Smooth muscle cell (in vitro differentiated cells): ENCODE measurements at regions not wholly inside any gene's neighbourhood (a gene's known extent, or its start where the extent isn't known, plus 50 kb on each side); places are given as distances from the start of the nearest gene placed in this dataset.
"Not testable (repeated sequence)": the region's sequence is repeated elsewhere in the genome, so short reads cannot be mapped to it uniquely, and the experiment has no call there.

ENCODE experiments used
- DNase-seq: peaks from one replicate; lab custom pipeline; 2025; ENCODE audit not compliant: unreplicated experiment; lab: John Stamatoyannopoulos, UW
- H2AFZ ChIP-seq: fragments of 200-600 bp; sonication (generic); 2 replicates; pipeline ENCODE4 v1.6.0; 2016; ENCODE audit warnings: antibody characterized with exemption, low read depth, mild to moderate bottlenecking
- H3F3A ChIP-seq: fragments of 200-600 bp; sonication (generic); 2 replicates; pipeline ENCODE4 v1.6.0; 2017; ENCODE audit warnings: antibody characterized with exemption, low read depth
- H3K27ac ChIP-seq: fragments of 200-600 bp; sonication (generic); 2 replicates; pipeline ENCODE4 v1.5.1; 2016; ENCODE audit warnings: low read depth, mild to moderate bottlenecking
- H3K27me3 ChIP-seq: fragments of 200-600 bp; sonication (generic); 2 replicates; pipeline ENCODE4 v1.6.1; 2016; ENCODE audit warnings: low read depth, mild to moderate bottlenecking
- H3K36me3 ChIP-seq: fragments of 200-600 bp; sonication (generic); 2 replicates; pipeline ENCODE4 v1.5.1; 2016; ENCODE audit warnings: low read depth
- H3K4me1 ChIP-seq: fragments of 200-600 bp; sonication (generic); 2 replicates; pipeline ENCODE4 v1.5.1; 2016; ENCODE audit warnings: low read depth
- H3K4me2 ChIP-seq: fragments of 200-600 bp; sonication (generic); 2 replicates; pipeline ENCODE4 v1.6.0; 2016; ENCODE audit warnings: mild to moderate bottlenecking
- H3K4me3 ChIP-seq: fragments of 200-600 bp; sonication (generic); 2 replicates; pipeline ENCODE4 v1.5.1; 2016; ENCODE audit warnings: mild to moderate bottlenecking
- H3K79me2 ChIP-seq: fragments of 200-600 bp; sonication (generic); 2 replicates; pipeline ENCODE4 v1.6.0; 2016; ENCODE audit warnings: low read depth, mild to moderate bottlenecking
- H3K9ac ChIP-seq: fragments of 200-600 bp; sonication (generic); 2 replicates; pipeline ENCODE4 v1.6.0; 2016; ENCODE audit warnings: low read depth
- H3K9me3 ChIP-seq: fragments of 200-600 bp; sonication (generic); replicated peaks from 2 replicates; pipeline ENCODE4 v1.5.1; 2016; ENCODE audit warnings: low read depth
- H4K20me1 ChIP-seq: fragments of 200-600 bp; sonication (generic); 2 replicates; pipeline ENCODE4 v1.6.0; 2016; ENCODE audit warnings: low read depth
- WGBS: methylation state at CpG from one replicate; pipeline ENCODE4 v1.1.7; 2016; ENCODE audit warnings: low lambda C conversion rate; 5-methylcytosine and 5-hydroxymethylcytosine counted together

GRCh38 chr21:9819549-9820192 is 701.7 kb upstream of the TPTE start:
- not testable (repeated sequence) for H3F3A ChIP-seq, H3K4me2 ChIP-seq, H3K36me3 ChIP-seq, H3K4me1 ChIP-seq, H3K9me3 ChIP-seq, H3K79me2 ChIP-seq, H3K9ac ChIP-seq, H3K27me3 ChIP-seq, H3K4me3 ChIP-seq, H3K27ac ChIP-seq, H4K20me1 ChIP-seq, H2AFZ ChIP-seq, DNase-seq
- WGBS, result 91% methylated on average over 7 of the region's 37 CpGs

GRCh38 chr21:9820579-9820978 is 700.8 kb upstream of the TPTE start:
- not testable (repeated sequence) for DNase-seq, H2AFZ ChIP-seq, H3K79me2 ChIP-seq, H4K20me1 ChIP-seq, H3K27ac ChIP-seq, H3K4me1 ChIP-seq, H3K36me3 ChIP-seq, H3K9me3 ChIP-seq, H3K4me2 ChIP-seq, H3K27me3 ChIP-seq, H3K9ac ChIP-seq, H3F3A ChIP-seq, H3K4me3 ChIP-seq
- WGBS, result 79% methylated on average over 14 of the region's 20 CpGs

GRCh38 chr21:9821472-9821871 is 699.9 kb upstream of the TPTE start:
- not testable (repeated sequence) for H3F3A ChIP-seq, H3K9me3 ChIP-seq, H3K27me3 ChIP-seq, H3K4me2 ChIP-seq, H3K36me3 ChIP-seq, H3K79me2 ChIP-seq, H3K27ac ChIP-seq, H3K4me1 ChIP-seq, H2AFZ ChIP-seq, H4K20me1 ChIP-seq, H3K9ac ChIP-seq, H3K4me3 ChIP-seq, DNase-seq
- 76% methylated on average over 20 of the region's 20 CpGs for WGBS

GRCh38 chr21:9822093-9822820 is 699.1 kb upstream of the TPTE start:
- H3K27ac ChIP-seq, H3K4me2 ChIP-seq, H4K20me1 ChIP-seq, H3K79me2 ChIP-seq, DNase-seq, H3K9ac ChIP-seq, H3K27me3 ChIP-seq, H3K4me1 ChIP-seq, H3K4me3 ChIP-seq, H3K36me3 ChIP-seq, H2AFZ ChIP-seq, H3K9me3 ChIP-seq, H3F3A ChIP-seq: not testable (repeated sequence)
- WGBS, result 87% methylated on average over 27 of the region's 49 CpGs

GRCh38 chr21:9823197-9824157 is 697.9 kb upstream of the TPTE start:
- WGBS, result 85% methylated on average over 45 of the region's 65 CpGs
- H3K27me3 ChIP-seq, H4K20me1 ChIP-seq, H3K4me3 ChIP-seq, H3K9ac ChIP-seq, H2AFZ ChIP-seq, H3K4me2 ChIP-seq, DNase-seq, H3K36me3 ChIP-seq, H3K27ac ChIP-seq, H3K9me3 ChIP-seq, H3K4me1 ChIP-seq, H3K79me2 ChIP-seq, H3F3A ChIP-seq: not testable (repeated sequence)

- not testable (repeated sequence) for H3K4me1 ChIP-seq, H3K36me3 ChIP-seq, H3K9me3 ChIP-seq, H3K27me3 ChIP-seq, H3K4me2 ChIP-seq, H3K27ac ChIP-seq, H3K9ac ChIP-seq, H3K4me3 ChIP-seq, H3K79me2 ChIP-seq, DNase-seq, H4K20me1 ChIP-seq, H2AFZ ChIP-seq, H3F3A ChIP-seq
- no CpG with 5 or more reads among the region's 32 CpGs for WGBS
Observed at GRCh38 chr21:9830801-9831200, 690.6 kb upstream of the TPTE start.

GRCh38 chr21:9832751-9833150 is 688.6 kb upstream of the TPTE start:
- 88% methylated on average over 17 of the region's 18 CpGs for WGBS

GRCh38 chr21:9836547-9836946 is 684.8 kb upstream of the TPTE start:
- H3K4me2 ChIP-seq, H3K9ac ChIP-seq, H3K79me2 ChIP-seq, H3K27ac ChIP-seq, H3F3A ChIP-seq, DNase-seq, H3K27me3 ChIP-seq, H2AFZ ChIP-seq, H3K36me3 ChIP-seq, H3K4me3 ChIP-seq, H3K4me1 ChIP-seq, H4K20me1 ChIP-seq: not testable (repeated sequence)
- peaks cover 18% of the 10 kb centered on the region for H3K9me3 ChIP-seq
- 89% methylated on average over 33 of the region's 33 CpGs for WGBS

More at GRCh38 chr21:9832751-9833150, 688.6 kb upstream of the TPTE start:
- H3K36me3 ChIP-seq, H3K9me3 ChIP-seq, H3K27ac ChIP-seq, H3K27me3 ChIP-seq, DNase-seq, H3K4me1 ChIP-seq, H3K9ac ChIP-seq, H3K4me3 ChIP-seq, H3F3A ChIP-seq, H4K20me1 ChIP-seq, H3K4me2 ChIP-seq, H3K79me2 ChIP-seq, H2AFZ ChIP-seq: not testable (repeated sequence)
